Activated T-cell treated with anti-CD3 and anti-CD28 coated beads, Interleukin-2, amount 50 U/mL, for 24 hours (primary cell): ENCODE measurements at regions not wholly inside any gene's neighbourhood (a gene's known extent, or its start where the extent isn't known, plus 50 kb on each side); places are given as distances from the start of the nearest gene placed in this dataset.
"Not testable (repeated sequence)": the region's sequence is repeated elsewhere in the genome, so short reads cannot be mapped to it uniquely, and the experiment has no call there.

Experiments
- DNase-seq: peaks from one replicate; pipeline ENCODE4 v3.0.0-alpha.2; 2020
- H3K27ac Mint-ChIP-seq: 2 replicates; pipeline ENCODE4 v1.8.0; 2020; ENCODE audit warnings: mild to moderate bottlenecking, mixed read lengths
- H3K27me3 Mint-ChIP-seq: 2 replicates; pipeline ENCODE4 v1.8.0; 2020; ENCODE audit warnings: mixed read lengths
- H3K36me3 Mint-ChIP-seq: 2 replicates; pipeline ENCODE4 v1.8.0; 2020; ENCODE audit warnings: low read depth, mixed read lengths
- H3K4me1 Mint-ChIP-seq: 2 replicates; pipeline ENCODE4 v1.8.0; 2020; ENCODE audit warnings: low read depth, mixed read lengths
- H3K4me3 Mint-ChIP-seq: 2 replicates; pipeline ENCODE4 v1.8.0; 2020; ENCODE audit warnings: mild to moderate bottlenecking, moderate library complexity, mixed read lengths
- H3K9me3 Mint-ChIP-seq: 2 replicates; pipeline ENCODE4 v1.8.0; 2020; ENCODE audit warnings: mixed read lengths

DNA sequence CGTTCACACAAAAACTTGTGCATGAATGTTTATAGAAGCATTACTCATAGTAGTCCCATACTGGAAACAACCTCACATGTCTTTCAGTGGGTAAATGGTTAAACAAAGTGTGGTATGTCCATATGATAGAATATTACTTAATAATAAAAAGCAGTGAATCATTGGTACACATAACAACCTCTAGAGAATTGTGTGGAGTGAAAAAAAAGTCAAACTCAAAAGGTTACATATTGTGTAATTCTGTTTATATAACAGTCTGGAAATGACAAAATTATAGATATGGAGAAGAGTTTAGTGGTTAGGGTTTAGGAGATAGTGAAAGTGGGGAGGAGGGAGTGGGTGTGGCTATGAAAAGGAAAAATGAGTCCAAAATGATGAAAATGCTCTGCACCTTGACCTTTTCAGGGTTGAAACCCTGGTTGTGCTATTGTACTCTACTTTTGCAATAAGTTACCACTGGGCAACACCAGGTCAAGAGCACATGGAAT lies 243.4 kb upstream of the DDI1 start:
- Mint-ChIP-seq H3K9me3 (peaks cover 11% of the 10 kb centered on the region), H3K27ac (no peak overlapping the region), H3K36me3 (no peaks in the 10 kb centered on the region), H3K4me1 (no peaks in the 10 kb centered on the region), H3K27me3 (no peaks in the 10 kb centered on the region), H3K4me3 (no peak overlapping the region)
- no peak for DNase-seq

DNA sequence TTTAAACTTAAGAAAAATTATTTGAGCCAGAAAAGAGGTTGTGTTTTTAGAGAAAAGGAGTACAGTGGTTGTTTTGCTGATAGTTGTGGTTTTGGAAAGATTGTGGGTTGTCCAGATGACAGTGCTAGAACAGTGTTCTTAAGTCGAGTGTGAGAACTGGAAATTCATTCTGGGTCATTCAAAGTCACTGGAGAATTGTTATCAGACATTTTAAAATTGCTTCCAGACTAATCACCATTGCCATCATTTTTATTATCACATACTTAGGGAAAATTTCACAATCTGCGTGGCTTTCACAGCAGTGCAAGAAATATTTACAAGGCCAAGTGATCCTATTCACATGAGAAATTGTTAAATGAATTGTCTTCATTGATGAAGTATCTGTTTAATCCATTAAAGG lies 242.2 kb upstream of the DDI1 start:
- no peaks in the 10 kb centered on the region for H3K27me3 Mint-ChIP-seq
- no peak overlapping the region for H3K4me3 Mint-ChIP-seq
- H3K4me1 Mint-ChIP-seq: no peaks in the 10 kb centered on the region
- no peaks in the 10 kb centered on the region for H3K36me3 Mint-ChIP-seq
- H3K9me3 Mint-ChIP-seq: peaks cover 11% of the 10 kb centered on the region
- no peak for DNase-seq
- no peak overlapping the region for H3K27ac Mint-ChIP-seq

DNA sequence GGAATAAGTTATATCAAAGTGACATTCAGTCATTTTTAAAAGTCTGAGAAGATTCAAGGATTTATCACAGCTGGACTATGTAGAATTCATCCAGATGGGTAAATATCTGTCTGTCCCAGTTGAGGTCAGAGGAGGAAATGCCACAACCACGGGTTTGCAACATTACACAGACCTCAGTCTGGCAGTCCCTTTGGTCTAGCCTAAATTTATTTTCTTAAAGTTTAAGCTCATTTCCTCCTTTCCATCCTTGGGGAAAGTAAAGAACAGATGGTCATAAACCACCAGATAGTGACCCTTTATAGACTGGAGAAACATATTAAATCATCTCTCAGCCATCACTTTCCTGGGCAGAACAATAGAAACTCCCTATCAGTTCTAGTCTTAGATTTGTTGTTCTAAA lies 238.4 kb upstream of the DDI1 start:
- no peaks in the 10 kb centered on the region for H3K36me3 Mint-ChIP-seq
- no peak for DNase-seq
- no peaks in the 10 kb centered on the region for H3K4me1 Mint-ChIP-seq
- no peak overlapping the region for H3K27ac Mint-ChIP-seq
- no peaks in the 10 kb centered on the region for H3K9me3 Mint-ChIP-seq
- no peak overlapping the region for H3K4me3 Mint-ChIP-seq
- H3K27me3 Mint-ChIP-seq: no peaks in the 10 kb centered on the region

DNA sequence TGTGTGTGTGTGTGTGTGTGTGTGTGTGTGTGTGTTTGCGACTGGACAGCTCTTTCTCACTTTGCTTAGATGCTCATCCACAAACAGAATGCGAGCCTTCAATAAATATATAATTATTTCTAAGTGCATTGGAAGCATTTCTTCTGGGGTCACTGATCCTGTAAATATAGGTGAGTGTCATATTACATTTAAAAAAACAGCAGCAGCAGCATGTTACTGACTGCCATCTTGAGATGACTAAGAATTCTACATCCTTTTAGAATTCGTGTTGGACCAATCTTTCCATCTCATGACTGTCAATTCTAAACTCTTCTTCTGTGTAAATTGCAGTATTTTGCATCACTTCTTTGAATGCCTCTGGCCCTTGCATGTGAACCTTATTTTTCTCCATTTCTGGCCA lies 238.0 kb upstream of the DDI1 start:
- no peaks in the 10 kb centered on the region for H3K4me1 Mint-ChIP-seq
- no peaks in the 10 kb centered on the region for H3K9me3 Mint-ChIP-seq
- no peak overlapping the region for H3K4me3 Mint-ChIP-seq
- H3K27ac Mint-ChIP-seq: no peak overlapping the region
- no peaks in the 10 kb centered on the region for H3K36me3 Mint-ChIP-seq
- no peak for DNase-seq
- no peaks in the 10 kb centered on the region for H3K27me3 Mint-ChIP-seq

DNA sequence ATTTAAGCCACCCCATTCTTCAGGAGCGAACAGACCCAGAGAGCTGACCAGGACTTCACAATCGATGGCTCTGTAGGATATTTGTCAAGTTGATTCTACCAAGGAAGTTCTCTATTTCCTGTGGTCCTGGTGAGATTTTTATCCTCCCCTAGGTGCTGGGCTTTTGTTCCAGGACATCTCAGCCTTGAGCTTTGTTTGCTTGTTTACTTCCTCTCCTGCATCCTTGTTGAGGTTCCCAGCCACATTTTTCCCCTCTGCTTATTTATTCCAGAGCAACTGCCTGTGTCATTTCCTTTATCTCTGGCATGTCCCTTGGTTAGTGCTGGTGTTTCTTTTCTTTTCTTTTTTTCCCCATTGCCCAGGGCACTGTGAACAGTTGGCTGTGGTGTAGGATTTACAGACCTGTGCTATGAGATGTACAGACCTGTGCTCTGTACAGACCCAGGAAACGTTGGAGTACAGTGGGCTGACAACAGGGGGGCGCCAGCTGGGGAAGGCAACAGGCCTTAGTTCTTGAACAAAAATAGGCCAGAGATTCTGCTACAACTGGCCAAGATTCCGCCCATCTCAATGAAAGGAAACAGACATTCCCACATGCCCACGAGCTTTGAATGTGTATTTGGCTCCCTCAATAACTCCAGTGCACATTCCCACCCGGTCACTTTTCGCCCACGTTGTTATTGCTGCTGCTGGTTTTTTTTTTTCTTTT lies 235.9 kb upstream of the DDI1 start:
- DNase-seq: no peak
- H3K4me3 Mint-ChIP-seq: no peak overlapping the region
- no peaks in the 10 kb centered on the region for H3K4me1 Mint-ChIP-seq
- H3K27ac Mint-ChIP-seq: no peak overlapping the region
- H3K36me3 Mint-ChIP-seq: no peaks in the 10 kb centered on the region
- no peaks in the 10 kb centered on the region for H3K27me3 Mint-ChIP-seq
- H3K9me3 Mint-ChIP-seq: no peaks in the 10 kb centered on the region

DNA sequence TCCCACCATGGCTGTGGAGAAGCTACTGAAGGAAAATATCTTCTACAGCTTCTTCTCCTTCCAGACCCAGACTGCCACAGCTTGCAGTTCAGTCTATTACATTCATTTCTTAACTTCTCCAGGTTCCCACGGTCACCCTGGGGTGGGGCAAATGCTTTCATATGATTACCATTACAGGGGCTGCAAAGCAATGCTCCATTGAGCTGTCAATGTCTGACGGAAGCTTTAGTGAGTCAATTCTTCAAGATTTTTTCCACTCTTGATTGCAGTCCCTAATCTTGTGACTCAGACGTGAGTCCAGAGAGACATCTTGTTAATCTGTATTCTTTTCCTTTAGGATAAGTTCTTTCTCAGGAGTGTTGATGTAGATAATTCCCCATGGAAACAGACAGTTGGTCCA lies 233.4 kb upstream of the DDI1 start:
- no peak for DNase-seq
- no peaks in the 10 kb centered on the region for H3K9me3 Mint-ChIP-seq
- H3K36me3 Mint-ChIP-seq: no peaks in the 10 kb centered on the region
- no peak overlapping the region for H3K27ac Mint-ChIP-seq
- H3K4me3 Mint-ChIP-seq: no peak overlapping the region
- no peaks in the 10 kb centered on the region for H3K4me1 Mint-ChIP-seq
- no peaks in the 10 kb centered on the region for H3K27me3 Mint-ChIP-seq

DNA sequence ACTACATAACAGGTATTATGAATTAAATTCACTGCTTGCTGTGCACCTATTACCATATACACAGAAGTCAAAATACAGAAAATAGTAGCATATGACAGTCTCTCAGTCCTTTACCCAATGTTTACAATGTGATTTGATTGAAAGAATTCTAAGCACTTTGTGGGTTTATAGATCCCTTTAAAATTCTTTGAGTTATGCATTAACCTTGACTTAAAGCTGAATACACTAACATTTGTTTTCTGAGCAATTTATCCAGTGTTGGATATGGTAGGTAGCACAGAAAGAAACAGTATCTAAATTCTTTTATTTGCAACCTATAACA lies 230.8 kb upstream of the DDI1 start:
- H3K27ac Mint-ChIP-seq: no peak overlapping the region
- no peaks in the 10 kb centered on the region for H3K4me1 Mint-ChIP-seq
- H3K9me3 Mint-ChIP-seq: no peaks in the 10 kb centered on the region
- H3K27me3 Mint-ChIP-seq: no peaks in the 10 kb centered on the region
- H3K36me3 Mint-ChIP-seq: no peaks in the 10 kb centered on the region
- H3K4me3 Mint-ChIP-seq: no peak overlapping the region
- DNase-seq: no peak

DNA sequence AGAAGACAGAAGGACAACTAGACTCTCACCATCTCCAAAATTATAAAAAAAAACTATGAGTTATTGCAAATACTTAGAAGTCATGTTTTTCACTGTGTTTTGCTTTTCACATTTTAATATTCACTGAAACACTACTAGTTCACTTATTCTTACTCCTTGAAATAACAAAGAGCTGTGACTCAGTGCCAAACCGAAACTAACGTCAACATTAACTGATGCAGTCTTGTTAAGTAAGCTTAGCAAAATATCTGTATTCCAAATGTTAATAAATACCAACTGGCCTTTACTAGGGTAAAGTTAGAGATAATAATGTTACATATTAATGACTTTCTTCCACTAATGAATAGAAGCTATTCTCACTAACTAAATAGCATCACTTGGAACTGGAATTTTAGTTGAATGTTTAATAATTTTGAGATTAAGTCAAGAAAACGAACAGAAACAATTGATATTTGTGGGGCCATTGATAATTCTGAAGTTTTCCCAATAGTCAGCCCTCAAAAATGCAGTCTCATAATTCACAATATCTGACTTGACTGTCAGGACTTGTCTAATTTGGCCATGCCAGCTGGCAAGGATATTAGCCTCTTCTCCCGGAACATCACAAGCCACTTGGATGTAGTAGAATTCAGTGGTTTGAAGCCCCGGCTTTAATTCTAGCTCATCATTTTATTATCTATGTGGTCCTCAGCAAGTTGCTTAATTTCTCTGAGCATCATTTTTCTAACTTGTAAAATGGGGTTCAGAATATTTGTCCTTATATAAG lies 230.1 kb upstream of the DDI1 start:
- no peaks in the 10 kb centered on the region for H3K36me3 Mint-ChIP-seq
- no peak overlapping the region for H3K4me3 Mint-ChIP-seq
- no peak overlapping the region for H3K27ac Mint-ChIP-seq
- no peaks in the 10 kb centered on the region for H3K9me3 Mint-ChIP-seq
- no peaks in the 10 kb centered on the region for H3K27me3 Mint-ChIP-seq
- DNase-seq: no peak
- H3K4me1 Mint-ChIP-seq: no peaks in the 10 kb centered on the region

DNA sequence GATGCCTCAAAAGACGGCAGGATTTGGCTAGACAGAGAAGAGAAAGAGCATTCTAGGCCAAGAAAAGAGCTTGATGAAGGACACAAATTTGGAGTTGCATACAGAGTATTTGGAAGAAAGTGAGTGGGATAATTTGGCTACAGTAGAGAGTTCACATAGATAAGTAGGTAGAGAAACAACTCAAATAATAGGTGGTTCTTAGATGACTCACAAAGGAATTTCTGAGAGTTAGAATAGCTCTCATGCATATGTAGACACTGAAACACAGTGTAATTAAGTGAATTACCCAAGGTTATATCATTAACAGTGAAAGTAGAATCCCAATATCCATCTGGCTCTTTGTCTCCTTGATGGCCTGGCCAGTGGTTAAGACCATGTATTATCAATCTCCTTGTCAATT lies 228.6 kb upstream of the DDI1 start:
- no peak for DNase-seq
- no peaks in the 10 kb centered on the region for H3K9me3 Mint-ChIP-seq

DNA sequence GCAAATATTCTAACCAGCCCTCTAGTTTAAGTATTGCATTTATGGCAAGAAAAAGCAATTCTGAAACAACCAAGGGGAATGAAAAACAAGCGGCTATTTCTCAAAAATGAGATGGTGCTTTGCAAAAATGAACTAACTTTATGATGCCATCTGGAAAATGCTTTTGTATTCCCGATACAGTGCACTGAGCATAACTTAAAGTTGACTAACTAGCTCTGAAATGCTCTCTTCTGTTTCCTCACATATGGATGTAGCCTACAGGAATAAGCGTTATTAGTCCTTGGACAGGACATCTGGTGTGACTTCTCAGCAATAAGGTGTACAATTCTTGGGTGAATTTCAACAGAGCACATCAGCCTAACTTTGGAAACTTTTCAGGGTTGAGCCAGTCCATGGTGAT lies 228.2 kb upstream of the DDI1 start:
- no peaks in the 10 kb centered on the region for H3K9me3 Mint-ChIP-seq
- no peaks in the 10 kb centered on the region for H3K27me3 Mint-ChIP-seq
- no peaks in the 10 kb centered on the region for H3K4me1 Mint-ChIP-seq

More for the DNA sequence above, 228.6 kb upstream of the DDI1 start:
- Mint-ChIP-seq H3K27ac (no peak overlapping the region), H3K4me1 (no peaks in the 10 kb centered on the region), H3K27me3 (no peaks in the 10 kb centered on the region), H3K4me3 (no peak overlapping the region), H3K36me3 (no peaks in the 10 kb centered on the region)

DNA sequence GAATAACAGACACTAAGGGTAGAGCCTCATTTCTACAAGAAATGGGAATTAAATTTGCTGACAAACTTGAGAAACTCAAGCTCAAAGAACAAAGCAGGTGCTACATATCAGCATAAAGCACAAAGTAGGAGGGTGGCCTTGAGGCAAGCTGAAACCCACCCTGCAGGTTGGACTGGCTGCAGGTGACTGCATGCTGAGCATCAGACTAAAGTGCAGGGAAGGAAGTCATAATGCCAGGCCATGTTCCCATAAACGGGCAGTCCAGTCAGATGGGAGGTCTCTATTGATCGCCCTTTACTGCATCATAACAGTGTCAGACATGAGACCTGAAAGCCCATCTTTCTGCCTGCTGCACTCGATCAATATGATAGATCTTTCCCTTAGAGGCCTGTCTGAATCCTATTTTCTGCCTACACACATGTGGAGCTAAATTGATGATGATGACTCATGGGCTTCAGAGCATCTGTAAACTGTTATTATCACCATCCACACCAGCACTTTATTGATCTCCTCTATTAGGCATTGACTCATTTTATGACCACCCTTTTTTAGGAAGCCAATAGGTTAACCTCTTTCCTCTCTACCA lies 224.5 kb upstream of the DDI1 start:
- H3K4me1 Mint-ChIP-seq: no peaks in the 10 kb centered on the region

More for the DNA sequence above, 228.2 kb upstream of the DDI1 start:
- H3K36me3 Mint-ChIP-seq: no peaks in the 10 kb centered on the region
- no peak for DNase-seq
- H3K4me3 Mint-ChIP-seq: no peak overlapping the region
- no peak overlapping the region for H3K27ac Mint-ChIP-seq

DNA sequence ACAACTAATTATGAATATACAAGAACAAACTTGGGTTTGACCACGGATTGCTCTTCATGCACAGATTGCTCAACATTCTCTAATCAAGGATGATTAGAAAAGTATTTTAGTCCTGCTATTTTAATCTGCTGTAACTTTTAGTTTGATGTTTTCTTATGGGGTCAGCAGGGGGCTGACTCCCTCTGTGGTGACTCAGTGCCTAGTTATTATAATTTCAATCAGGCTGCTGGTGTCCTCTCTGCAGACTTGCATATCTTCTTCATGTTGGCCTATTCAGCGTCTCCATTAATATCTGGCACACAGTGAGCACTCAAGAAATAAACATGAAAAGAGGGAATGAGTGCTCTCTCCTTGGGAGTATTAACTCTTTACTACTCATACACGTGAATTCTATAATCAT lies 223.8 kb upstream of the DDI1 start:
- no peaks in the 10 kb centered on the region for H3K4me1 Mint-ChIP-seq
- DNase-seq: no peak
- no peak overlapping the region for H3K4me3 Mint-ChIP-seq
- no peak overlapping the region for H3K27ac Mint-ChIP-seq
- no peaks in the 10 kb centered on the region for H3K36me3 Mint-ChIP-seq
- H3K9me3 Mint-ChIP-seq: no peaks in the 10 kb centered on the region
- no peaks in the 10 kb centered on the region for H3K27me3 Mint-ChIP-seq

More for the DNA sequence above, 224.5 kb upstream of the DDI1 start:
- Mint-ChIP-seq H3K9me3 (no peaks in the 10 kb centered on the region), H3K4me3 (no peak overlapping the region), H3K27me3 (no peaks in the 10 kb centered on the region), H3K36me3 (no peaks in the 10 kb centered on the region), H3K27ac (no peak overlapping the region)
- DNase-seq: no peak

DNA sequence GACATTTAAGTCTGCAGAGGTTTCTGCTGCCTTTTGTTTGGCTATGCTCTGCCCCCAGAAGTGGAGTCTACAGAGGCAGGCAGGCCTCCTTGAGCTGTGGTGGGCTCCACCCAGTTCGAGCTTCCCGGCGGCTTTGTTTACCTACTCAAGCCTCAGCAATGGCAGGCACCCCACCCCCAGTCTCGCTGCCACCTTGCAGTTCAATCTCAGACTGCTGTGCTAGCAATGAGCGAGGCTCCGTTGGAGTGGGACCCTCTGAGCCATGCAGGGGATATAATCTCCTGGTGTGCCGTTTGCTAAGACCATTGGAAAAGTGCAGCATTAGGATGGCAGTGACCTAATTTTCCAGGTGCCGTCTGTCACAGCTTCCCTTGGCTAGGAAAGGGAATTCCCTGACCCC lies 216.1 kb upstream of the DDI1 start:
- not testable (repeated sequence) for H3K4me3 Mint-ChIP-seq, H3K36me3 Mint-ChIP-seq, H3K9me3 Mint-ChIP-seq, H3K27ac Mint-ChIP-seq, H3K27me3 Mint-ChIP-seq, H3K4me1 Mint-ChIP-seq, DNase-seq

DNA sequence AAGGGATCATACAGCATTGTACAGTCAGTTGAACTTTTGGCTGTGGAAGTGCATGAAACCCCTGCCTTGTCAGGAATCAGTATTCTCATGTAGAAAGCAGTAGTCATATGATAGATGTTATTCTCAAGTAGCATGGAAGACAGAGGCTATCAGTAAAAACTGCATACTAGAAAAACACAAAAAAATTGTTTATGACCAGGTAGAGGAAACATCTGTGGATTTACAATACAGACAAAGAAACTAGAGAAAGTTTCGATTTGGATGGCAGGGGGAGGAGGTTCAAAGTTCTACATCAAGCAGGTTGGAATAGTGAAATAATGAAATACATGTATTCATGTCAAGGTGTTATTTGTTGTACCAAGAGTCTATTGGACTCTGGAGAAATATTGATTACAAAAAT lies 212.3 kb upstream of the DDI1 start:
- Mint-ChIP-seq H3K27ac (no peak overlapping the region), H3K4me3 (no peak overlapping the region), H3K36me3 (no peaks in the 10 kb centered on the region), H3K27me3 (peaks cover 4% of the 10 kb centered on the region), H3K9me3 (no peaks in the 10 kb centered on the region), H3K4me1 (no peaks in the 10 kb centered on the region)
- no peak for DNase-seq

DNA sequence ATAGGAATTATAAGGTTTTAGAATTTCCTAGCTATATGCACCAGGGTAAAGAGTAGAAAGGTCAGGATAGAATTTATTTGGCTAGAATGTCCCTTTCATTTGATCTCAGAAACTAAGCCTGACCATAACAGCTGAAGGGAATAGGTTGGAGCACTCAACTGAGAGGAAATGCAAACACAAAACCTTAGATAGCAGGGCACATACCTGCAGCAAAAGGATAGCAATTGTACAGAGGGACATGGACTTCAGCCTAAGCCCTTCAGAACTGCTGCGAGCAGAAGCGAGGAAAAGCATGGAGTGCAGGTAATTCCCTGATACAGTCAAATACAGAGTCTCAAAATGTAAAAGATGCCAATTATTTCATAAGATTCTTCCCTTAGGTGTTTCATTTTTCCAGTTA lies 211.0 kb upstream of the DDI1 start:
- no peak overlapping the region for H3K4me3 Mint-ChIP-seq
- H3K4me1 Mint-ChIP-seq: no peaks in the 10 kb centered on the region
- H3K36me3 Mint-ChIP-seq: no peaks in the 10 kb centered on the region
- DNase-seq: no peak
- no peak overlapping the region for H3K27ac Mint-ChIP-seq
- peaks cover 4% of the 10 kb centered on the region for H3K9me3 Mint-ChIP-seq
- H3K27me3 Mint-ChIP-seq: peaks cover 4% of the 10 kb centered on the region
